ENCODE measurements at regions not wholly inside any gene's neighbourhood (a gene's known extent, or its start where the extent isn't known, plus 50 kb on each side); places are given as distances from the start of the nearest gene placed in this dataset.

- TF ChIP-seq, protein P1, sequence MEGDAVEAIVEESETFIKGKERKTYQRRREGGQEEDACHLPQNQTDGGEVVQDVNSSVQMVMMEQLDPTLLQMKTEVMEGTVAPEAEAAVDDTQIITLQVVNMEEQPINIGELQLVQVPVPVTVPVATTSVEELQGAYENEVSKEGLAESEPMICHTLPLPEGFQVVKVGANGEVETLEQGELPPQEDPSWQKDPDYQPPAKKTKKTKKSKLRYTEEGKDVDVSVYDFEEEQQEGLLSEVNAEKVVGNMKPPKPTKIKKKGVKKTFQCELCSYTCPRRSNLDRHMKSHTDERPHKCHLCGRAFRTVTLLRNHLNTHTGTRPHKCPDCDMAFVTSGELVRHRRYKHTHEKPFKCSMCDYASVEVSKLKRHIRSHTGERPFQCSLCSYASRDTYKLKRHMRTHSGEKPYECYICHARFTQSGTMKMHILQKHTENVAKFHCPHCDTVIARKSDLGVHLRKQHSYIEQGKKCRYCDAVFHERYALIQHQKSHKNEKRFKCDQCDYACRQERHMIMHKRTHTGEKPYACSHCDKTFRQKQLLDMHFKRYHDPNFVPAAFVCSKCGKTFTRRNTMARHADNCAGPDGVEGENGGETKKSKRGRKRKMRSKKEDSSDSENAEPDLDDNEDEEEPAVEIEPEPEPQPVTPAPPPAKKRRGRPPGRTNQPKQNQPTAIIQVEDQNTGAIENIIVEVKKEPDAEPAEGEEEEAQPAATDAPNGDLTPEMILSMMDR (IDR thresholded peaks at IDR 0.05; ENCODE audit: poor library complexity) = no peak
- no peak for TF ChIP-seq EZH2phosphoT487 (IDR thresholded peaks at IDR 0.05; ENCODE audit: low read depth, severe bottlenecking, unreplicated experiment)
These were observed 505.1 kb downstream of the INHBA start for GRCh38 chr7:41197769-41198168.
